SK-N-SH (cell line): ENCODE measurements at regions not wholly inside any gene's neighbourhood (a gene's known extent, or its start where the extent isn't known, plus 50 kb on each side); places are given as distances from the start of the nearest gene placed in this dataset.

Experiments
- CTCF ChIA-PET: fragments of 300-600, 350-600 bp; formaldehyde crosslinking; extraction: SDS; loops from one replicate; lab custom pipeline; 2021; lab: Yijun Ruan, JAX
- POLR2A ChIA-PET: fragments of 350-600 bp; sonication (Branson Sonifier 250); formaldehyde crosslinking; extraction: SDS; loops from one replicate; lab custom pipeline; 2020; ENCODE audit warnings: antibody characterized with exemption, inconsistent platforms; lab: Yijun Ruan, JAX
- DNase-seq: peaks from one replicate; pipeline ENCODE4 v3.0.0; 2012
- H2AFZ ChIP-seq: fragments of 200-600 bp; sonication (generic); 2 replicates; pipeline ENCODE4 v1.8.1; 2016; ENCODE audit warnings: antibody characterized with exemption, mild to moderate bottlenecking, low read depth
- H3F3A ChIP-seq: fragments of 200-600 bp; sonication (generic); replicated peaks from 2 replicates; pipeline ENCODE3; 2016; ENCODE audit warnings: antibody characterized with exemption, mild to moderate bottlenecking; ENCODE audit not compliant: insufficient read depth
- H3K27ac ChIP-seq, 2 experiments: fragments of 200-500 bp in 1 of 2; fragments of 200-600 bp in 1 of 2; sonication (Bioruptor generic) in 1 of 2; sonication (generic), shearing (Covaris generic) in 1 of 2; 2 replicates each; pipeline versions ENCODE4 v1.5.1 to v1.6.1; 2014 to 2016; ENCODE audit warnings: low read depth in 2 of 2, inconsistent platforms in 1 of 2, low read length in 1 of 2, mild to moderate bottlenecking in 1 of 2, mixed read lengths in 1 of 2
- H3K27me3 ChIP-seq: fragments of 200-600 bp; sonication (generic), shearing (Covaris generic); 2 replicates; pipeline ENCODE4 v1.6.1; 2016; ENCODE audit warnings: mixed run types; ENCODE audit not compliant: insufficient read depth
- H3K36me3 ChIP-seq, 2 experiments: fragments of 200-500 bp in 1 of 2; fragments of 200-600 bp in 1 of 2; sonication (Bioruptor generic) in 1 of 2; sonication (generic) in 1 of 2; replicated peaks in 1 of 2; 2 replicates each; pipeline versions ENCODE3 to v1.5.1; 2014 to 2016; ENCODE audit warnings: low read length in 1 of 2, mild to moderate bottlenecking in 1 of 2; ENCODE audit not compliant: insufficient read depth in 2 of 2, control insufficient read depth in 1 of 2
- H3K4me1 ChIP-seq, 2 experiments: fragments of 200-500 bp in 1 of 2; fragments of 200-600 bp in 1 of 2; sonication (Bioruptor generic) in 1 of 2; sonication (generic), shearing (Covaris generic) in 1 of 2; 2 replicates each; pipeline versions ENCODE4 v1.5.1 to v1.6.1; 2014 to 2016; ENCODE audit warnings: low read depth in 1 of 2, low read length in 1 of 2, mixed run types in 1 of 2; ENCODE audit not compliant: insufficient read depth in 2 of 2, control insufficient read depth in 1 of 2
- H3K4me2 ChIP-seq: fragments of 200-600 bp; sonication (generic), shearing (Covaris generic); 2 replicates; pipeline ENCODE4 v1.6.1; 2017; ENCODE audit warnings: mixed run types
- H3K4me3 ChIP-seq, 2 experiments: fragments of 200-500 bp in 1 of 2; fragments of 200-600 bp in 1 of 2; sonication (Bioruptor generic) in 1 of 2; sonication (generic), shearing (Covaris generic) in 1 of 2; 2 replicates each; pipeline versions ENCODE4 v1.5.1 to v1.8.1; 2014 to 2016; ENCODE audit warnings: low read depth in 2 of 2, inconsistent platforms in 1 of 2, low read length in 1 of 2, mild to moderate bottlenecking in 1 of 2, mixed read lengths in 1 of 2, moderate library complexity in 1 of 2
- H3K79me2 ChIP-seq: fragments of 200-600 bp; sonication (generic); 2 replicates; pipeline ENCODE4 v1.8.1; 2017; ENCODE audit warnings: mild to moderate bottlenecking; ENCODE audit not compliant: insufficient read depth
- H3K9ac ChIP-seq: fragments of 200-600 bp; sonication (generic); 2 replicates; pipeline ENCODE4 v1.6.1; 2017; ENCODE audit warnings: mixed run types
- H3K9me2 ChIP-seq: fragments of 200-600 bp; sonication (generic); 2 replicates; pipeline ENCODE4 v1.6.1; 2017; ENCODE audit warnings: mixed run types
- H3K9me3 ChIP-seq: fragments of 200-600 bp; sonication (generic); 2 replicates; pipeline ENCODE4 v1.6.1; 2017; ENCODE audit warnings: mixed run types, mild to moderate bottlenecking, moderate library complexity
- H4K20me1 ChIP-seq: fragments of 200-600 bp; sonication (generic); 2 replicates; pipeline ENCODE4 v1.6.1; 2017; ENCODE audit warnings: mild to moderate bottlenecking, mixed run types; ENCODE audit not compliant: insufficient read depth
- CHD2 ChIP-seq: fragments of 150-350 bp; IDR thresholded peaks from 2 replicates; pipeline ENCODE4 v1.6.1; 2018; ENCODE audit warnings: low read length; ENCODE audit not compliant: partially characterized antibody
- ELF1 ChIP-seq: IDR thresholded peaks from 2 replicates; pipeline ENCODE4 v1.4.0; 2012
- EP300 ChIP-seq, 2 experiments: IDR thresholded peaks; 2 replicates each; pipeline versions ENCODE4 v1.4.0 to v1.6.1; 2012; ENCODE audit warnings: borderline replicate concordance in 1 of 2, low read depth in 1 of 2, low read length in 1 of 2
- EZH2phosphoT487 ChIP-seq: fragments of 200-600 bp; sonication (generic); IDR thresholded peaks from 2 replicates; pipeline ENCODE4 v1.6.1; 2017; ENCODE audit warnings: low read depth, mixed run types, mild to moderate bottlenecking, antibody characterized with exemption, moderate library complexity, borderline replicate concordance
- FOSL2 ChIP-seq: IDR thresholded peaks from 2 replicates; pipeline ENCODE4 v1.4.0; 2012; ENCODE audit warnings: low read depth, mild to moderate bottlenecking, moderate library complexity, borderline replicate concordance
- FOXM1 ChIP-seq: IDR thresholded peaks from 2 replicates; pipeline ENCODE4 v1.4.0; 2012; ENCODE audit warnings: low read depth, mild to moderate bottlenecking
- GABPA ChIP-seq: IDR thresholded peaks from 2 replicates; pipeline ENCODE4 v1.4.0; 2012; ENCODE audit warnings: low read depth, mild to moderate bottlenecking
- GATA2 ChIP-seq: sonication (generic); formaldehyde crosslinking; IDR thresholded peaks from 2 replicates; pipeline ENCODE4 v1.5.0; 2020; ENCODE audit warnings: mild to moderate bottlenecking, missing genetic modification reagents
- JUND ChIP-seq: IDR thresholded peaks from 2 replicates; pipeline ENCODE4 v1.4.0; 2012
- MEF2A ChIP-seq: IDR thresholded peaks from 2 replicates; pipeline ENCODE4 v1.4.0; 2012; ENCODE audit warnings: low read depth, borderline replicate concordance
- MXI1 ChIP-seq: IDR thresholded peaks from 2 replicates; pipeline ENCODE4 v1.6.1; 2012; ENCODE audit warnings: mild to moderate bottlenecking, low read depth, low read length, improper control_type of control experiment
- NRF1 ChIP-seq: IDR thresholded peaks from 2 replicates; pipeline ENCODE4 v1.6.1; 2012; ENCODE audit warnings: low read depth, mild to moderate bottlenecking, low read length
- POLR2AphosphoS5 ChIP-seq: IDR thresholded peaks from 2 replicates; pipeline ENCODE4 v1.6.1; 2012; ENCODE audit warnings: low read depth, low read length
- RAD21 ChIP-seq: IDR thresholded peaks from 2 replicates; pipeline ENCODE4 v1.6.1; 2012; ENCODE audit warnings: mild to moderate bottlenecking, low read length
- RCOR1 ChIP-seq: fragments of 150-350 bp; IDR thresholded peaks from 2 replicates; pipeline ENCODE4 v1.6.1; 2017; ENCODE audit warnings: antibody characterized with exemption, low read length
- RFX5 ChIP-seq: IDR thresholded peaks from 2 replicates; pipeline ENCODE4 v1.6.1; 2012; ENCODE audit warnings: mild to moderate bottlenecking, improper control_type of control experiment, low read length
- RXRA ChIP-seq: IDR thresholded peaks from 2 replicates; pipeline ENCODE4 v1.4.0; 2012; ENCODE audit warnings: low read depth, mild to moderate bottlenecking, borderline replicate concordance
- SMC3 ChIP-seq: IDR thresholded peaks from 2 replicates; pipeline ENCODE4 v1.6.1; 2012; ENCODE audit warnings: low read depth, low read length, improper control_type of control experiment
- TAF1 ChIP-seq: IDR thresholded peaks from 2 replicates; pipeline ENCODE4 v1.6.1; 2012; ENCODE audit warnings: low read depth, mild to moderate bottlenecking, low read length, moderate library complexity, borderline replicate concordance
- TEAD4 ChIP-seq: IDR thresholded peaks from 2 replicates; pipeline ENCODE4 v1.4.0; 2012; ENCODE audit warnings: mild to moderate bottlenecking, borderline replicate concordance; ENCODE audit not compliant: insufficient read depth
- YY1 ChIP-seq: IDR thresholded peaks from 2 replicates; pipeline ENCODE4 v1.4.0; 2012; ENCODE audit warnings: low read depth, mild to moderate bottlenecking
- WGBS: methylation state at CpG from one replicate; pipeline ENCODE4 v1.1.6; 2017; ENCODE audit warnings: low lambda C conversion rate; 5-methylcytosine and 5-hydroxymethylcytosine counted together
- TF ChIP-seq, protein P1 (sequence below): IDR thresholded peaks from 2 replicates; pipeline ENCODE4; 2012
- TF ChIP-seq, protein P2 (sequence below): fragments of 150-350 bp; IDR thresholded peaks from 2 replicates; pipeline ENCODE4 v1.6.1; 2016; ENCODE audit warnings: mild to moderate bottlenecking, low read depth, low read length
- TF ChIP-seq, protein P3 (sequence below): fragments of 150-350 bp; IDR thresholded peaks from 2 replicates; pipeline ENCODE4 v1.6.1; 2017; ENCODE audit warnings: antibody characterized with exemption, low read length, low read depth, borderline replicate concordance
- TF ChIP-seq, protein P4 (sequence below): IDR thresholded peaks from 2 replicates; pipeline ENCODE4 v1.4.0; 2012; ENCODE audit warnings: low read depth, borderline replicate concordance
- TF ChIP-seq, protein P5 (sequence below): IDR thresholded peaks from 2 replicates; pipeline ENCODE4 v1.4.0; 2012; ENCODE audit warnings: low read depth

DNA sequence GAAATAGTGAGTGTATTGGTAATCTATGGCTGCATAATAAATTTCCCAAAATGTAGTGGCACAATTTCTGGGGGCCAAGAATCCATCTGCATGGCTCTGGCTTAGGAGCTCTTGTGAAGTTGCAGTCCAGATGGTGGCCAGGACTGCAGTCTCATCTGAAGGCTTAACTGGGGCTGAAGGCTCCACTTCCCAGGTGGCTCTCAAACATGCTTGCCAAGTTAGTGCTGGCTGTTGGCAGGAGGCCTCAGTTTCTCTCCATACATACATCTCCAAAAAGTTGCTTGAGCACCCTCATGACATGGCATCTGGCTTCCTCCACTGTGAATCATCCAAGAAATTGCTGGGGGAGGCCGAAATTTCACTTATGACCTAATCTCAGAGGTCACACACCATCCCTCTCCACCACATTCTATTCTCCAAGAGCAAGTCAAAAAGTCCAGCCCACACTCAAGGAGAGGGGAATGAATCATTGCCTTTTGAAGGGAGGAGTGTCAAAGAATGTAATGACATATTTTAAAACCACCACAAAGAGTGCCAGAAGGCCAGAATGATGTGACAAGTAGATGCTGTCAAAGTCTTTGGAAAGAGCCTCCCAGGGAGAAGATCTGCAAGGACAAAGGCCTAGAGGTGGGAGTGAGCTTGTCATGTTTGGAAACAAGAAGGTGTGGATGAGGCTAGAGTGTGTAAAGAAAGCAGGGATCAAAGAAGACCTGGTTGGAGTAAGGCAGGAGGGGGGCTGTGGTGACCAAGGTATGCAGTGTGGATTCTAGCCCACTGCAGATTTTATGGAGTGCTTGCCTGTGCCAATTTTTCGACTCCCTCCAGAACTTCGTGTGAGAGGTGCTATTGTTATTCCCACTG, 566.2 kb downstream of the MIAT start (continued):
- TF ChIP-seq, protein P1, sequence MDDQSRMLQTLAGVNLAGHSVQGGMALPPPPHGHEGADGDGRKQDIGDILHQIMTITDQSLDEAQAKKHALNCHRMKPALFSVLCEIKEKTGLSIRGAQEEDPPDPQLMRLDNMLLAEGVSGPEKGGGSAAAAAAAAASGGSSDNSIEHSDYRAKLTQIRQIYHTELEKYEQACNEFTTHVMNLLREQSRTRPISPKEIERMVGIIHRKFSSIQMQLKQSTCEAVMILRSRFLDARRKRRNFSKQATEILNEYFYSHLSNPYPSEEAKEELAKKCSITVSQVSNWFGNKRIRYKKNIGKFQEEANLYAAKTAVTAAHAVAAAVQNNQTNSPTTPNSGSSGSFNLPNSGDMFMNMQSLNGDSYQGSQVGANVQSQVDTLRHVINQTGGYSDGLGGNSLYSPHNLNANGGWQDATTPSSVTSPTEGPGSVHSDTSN: peak; percentile 47; the same call in 1 of the 2 replicates
- TF ChIP-seq MEF2A (no peak), POLR2AphosphoS5 (no peak), TEAD4 (no peak), NRF1 (no peak), TAF1 (no peak)

DNA sequence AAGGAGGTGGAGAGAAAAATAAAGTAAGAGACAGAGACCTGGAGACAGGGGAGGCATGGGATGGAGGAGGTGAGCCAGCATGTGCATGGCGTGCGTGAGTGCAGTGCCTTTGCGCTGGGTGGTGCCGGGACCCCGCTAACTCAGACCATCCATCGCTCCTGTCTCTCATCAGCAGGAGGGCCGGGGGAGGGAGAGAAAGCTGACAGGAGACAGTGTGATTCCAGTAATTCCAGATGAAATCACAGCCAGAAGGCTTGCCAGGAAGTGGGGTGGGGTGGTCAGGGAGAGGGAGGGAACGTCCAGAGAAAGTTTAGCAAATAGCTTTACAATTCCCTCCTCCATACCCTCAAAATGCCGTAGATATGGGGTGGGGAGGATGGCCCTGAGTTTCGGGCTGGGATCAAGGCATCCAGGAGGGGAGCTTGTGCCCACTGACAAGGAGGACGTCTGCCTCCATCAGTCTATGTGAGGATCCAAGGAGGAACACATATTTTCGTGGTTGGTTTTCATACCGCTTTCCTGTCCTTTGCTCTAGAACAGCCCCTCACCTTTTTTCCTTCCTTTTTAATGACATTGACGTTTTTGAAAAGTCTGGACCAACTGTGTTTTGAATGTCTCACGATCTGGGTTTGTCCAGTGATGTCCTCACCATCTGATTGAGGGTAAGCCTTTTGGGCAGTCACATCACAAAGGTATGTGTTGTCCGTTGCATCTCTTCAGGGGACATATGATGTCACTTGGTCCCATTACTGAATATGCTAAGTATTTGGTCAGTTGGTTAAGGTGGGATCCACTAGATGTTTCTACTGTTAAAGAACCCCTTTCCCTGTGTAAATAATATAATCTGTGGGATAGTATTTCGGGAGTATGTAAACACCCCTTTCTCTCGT, 567.3 kb downstream of the MIAT start:
- H3K36me3 ChIP-seq: no peaks in the 10 kb centered on the region
- H3K9me2 ChIP-seq: no peaks in the 10 kb centered on the region
- 32% methylated on average over 18 of the region's 18 CpGs for WGBS
- H3K79me2 ChIP-seq: no peaks in the 10 kb centered on the region
- no peak overlapping the region for H3K4me3 ChIP-seq
- no peak overlapping the region for H2AFZ ChIP-seq
- H3K4me2 ChIP-seq: peak overlapping the region; percentile 47; the same call in 1 of the 2 replicates
- peaks cover 5 to 16% of the 10 kb centered on the region in 2 experiments; a peak in 2 of 4 replicates for H3K4me1 ChIP-seq
- H3K27ac ChIP-seq: peak overlapping the region; percentile 4 to 88; a peak in 3 of 4 replicates
- H3K9ac ChIP-seq: no peak overlapping the region
- CTCF ChIA-PET: interaction anchor here (0.6 to 1.2 kb wide), 3 partner anchors 9 to 14 kb away, joined by 3 to 4 read pairs (median 4); no protein-coding TSS in a partner anchor
- H3K27me3 ChIP-seq: no peaks in the 10 kb centered on the region
- POLR2A ChIA-PET: no interaction called here
- peak; percentile 75 for DNase-seq
- no peaks in the 10 kb centered on the region; the same call in 1 of the 2 replicates for H3K9me3 ChIP-seq
- H4K20me1 ChIP-seq: no peaks in the 10 kb centered on the region
- peaks cover 6% of the 10 kb centered on the region for H3F3A ChIP-seq
- TF ChIP-seq, protein P2, sequence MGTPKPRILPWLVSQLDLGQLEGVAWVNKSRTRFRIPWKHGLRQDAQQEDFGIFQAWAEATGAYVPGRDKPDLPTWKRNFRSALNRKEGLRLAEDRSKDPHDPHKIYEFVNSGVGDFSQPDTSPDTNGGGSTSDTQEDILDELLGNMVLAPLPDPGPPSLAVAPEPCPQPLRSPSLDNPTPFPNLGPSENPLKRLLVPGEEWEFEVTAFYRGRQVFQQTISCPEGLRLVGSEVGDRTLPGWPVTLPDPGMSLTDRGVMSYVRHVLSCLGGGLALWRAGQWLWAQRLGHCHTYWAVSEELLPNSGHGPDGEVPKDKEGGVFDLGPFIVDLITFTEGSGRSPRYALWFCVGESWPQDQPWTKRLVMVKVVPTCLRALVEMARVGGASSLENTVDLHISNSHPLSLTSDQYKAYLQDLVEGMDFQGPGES: no peak
- TF ChIP-seq GATA2: peak; percentile 58
- TF ChIP-seq, protein P3, sequence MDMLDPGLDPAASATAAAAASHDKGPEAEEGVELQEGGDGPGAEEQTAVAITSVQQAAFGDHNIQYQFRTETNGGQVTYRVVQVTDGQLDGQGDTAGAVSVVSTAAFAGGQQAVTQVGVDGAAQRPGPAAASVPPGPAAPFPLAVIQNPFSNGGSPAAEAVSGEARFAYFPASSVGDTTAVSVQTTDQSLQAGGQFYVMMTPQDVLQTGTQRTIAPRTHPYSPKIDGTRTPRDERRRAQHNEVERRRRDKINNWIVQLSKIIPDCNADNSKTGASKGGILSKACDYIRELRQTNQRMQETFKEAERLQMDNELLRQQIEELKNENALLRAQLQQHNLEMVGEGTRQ: no peak
- no peak for TF ChIP-seq RXRA
- TF ChIP-seq, protein P4, sequence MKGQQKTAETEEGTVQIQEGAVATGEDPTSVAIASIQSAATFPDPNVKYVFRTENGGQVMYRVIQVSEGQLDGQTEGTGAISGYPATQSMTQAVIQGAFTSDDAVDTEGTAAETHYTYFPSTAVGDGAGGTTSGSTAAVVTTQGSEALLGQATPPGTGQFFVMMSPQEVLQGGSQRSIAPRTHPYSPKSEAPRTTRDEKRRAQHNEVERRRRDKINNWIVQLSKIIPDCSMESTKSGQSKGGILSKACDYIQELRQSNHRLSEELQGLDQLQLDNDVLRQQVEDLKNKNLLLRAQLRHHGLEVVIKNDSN: no peak
- TF ChIP-seq RFX5: no peak
- TF ChIP-seq FOXM1: no peak
- peak; percentile 40 for TF ChIP-seq CHD2
- TF ChIP-seq MXI1: 0 out of 2 replicates have a peak, but pooled peaks have one; percentile 38
- peak; percentile 17; the same call in 1 of the 2 replicates for TF ChIP-seq SMC3
- TF ChIP-seq MEF2A: no peak
- TF ChIP-seq GABPA: no peak
- TF ChIP-seq RCOR1: 0 out of 2 replicates have a peak, but pooled peaks have one; percentile 60
- no peak for TF ChIP-seq YY1
- TF ChIP-seq EP300 (IDR thresholded peaks at IDR 0.05; ENCODE audit: borderline replicate concordance in 1 of 2, low read depth in 1 of 2, low read length in 1 of 2): peak in 1 of 2 experiments; percentile 85; a peak in 2 of 4 replicates
- TF ChIP-seq JUND: no peak
- TF ChIP-seq ELF1: no peak
- no peak for TF ChIP-seq EZH2phosphoT487
- TF ChIP-seq NRF1: no peak
- peak; percentile 47 for TF ChIP-seq RAD21
- no peak for TF ChIP-seq FOSL2
- TF ChIP-seq TAF1: no peak
- TF ChIP-seq, protein P5, sequence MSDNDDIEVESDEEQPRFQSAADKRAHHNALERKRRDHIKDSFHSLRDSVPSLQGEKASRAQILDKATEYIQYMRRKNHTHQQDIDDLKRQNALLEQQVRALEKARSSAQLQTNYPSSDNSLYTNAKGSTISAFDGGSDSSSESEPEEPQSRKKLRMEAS: no peak
